ENCODE measurements at regions not wholly inside any gene's neighbourhood (a gene's known extent, or its start where the extent isn't known, plus 50 kb on each side); places are given as distances from the start of the nearest gene placed in this dataset.

- DNase-seq (ENCODE audit: low spot score), result no peak
Measured at GRCh38 chr5:58403822-58404433, 56.0 kb downstream of the PLK2 start.

GRCh38 chr5:58401701-58402100, 58.2 kb downstream of the PLK2 start:
- DNase-seq (ENCODE audit: low spot score), result no peak

GRCh38 chr5:58400737-58401136, 59.1 kb downstream of the PLK2 start:
- no peak for DNase-seq (ENCODE audit: low spot score)

GRCh38 chr5:58399951-58400350, 59.9 kb downstream of the PLK2 start:
- peak; percentile 26 for DNase-seq (ENCODE audit: low spot score)

- DNase-seq (ENCODE audit: low spot score), result no peak
Measured at GRCh38 chr5:58394339-58394738, 65.5 kb downstream of the PLK2 start.

GRCh38 chr5:58393716-58394115, 66.2 kb downstream of the PLK2 start:
- no peak for DNase-seq (ENCODE audit: low spot score)

GRCh38 chr5:58392496-58392895, 67.4 kb downstream of the PLK2 start:
- no peak for DNase-seq (ENCODE audit: low spot score)

GRCh38 chr5:58383448-58383847, 76.4 kb downstream of the PLK2 start:
- no peak for DNase-seq (ENCODE audit: low spot score)

GRCh38 chr5:58382131-58382534, 77.8 kb downstream of the PLK2 start:
- no peak for DNase-seq (ENCODE audit: low spot score)

GRCh38 chr5:58381566-58381965, 78.3 kb downstream of the PLK2 start:
- DNase-seq (ENCODE audit: low spot score), result no peak

GRCh38 chr5:58380655-58381054, 79.2 kb downstream of the PLK2 start:
- no peak for DNase-seq (ENCODE audit: low spot score)

- DNase-seq (ENCODE audit: low spot score), result no peak
Measured at GRCh38 chr5:58378613-58379390, 81.1 kb downstream of the PLK2 start.

GRCh38 chr5:58370606-58371005, 89.3 kb downstream of the PLK2 start:
- DNase-seq (ENCODE audit: low spot score), result no peak

- no peak for DNase-seq (ENCODE audit: low spot score)
Measured at GRCh38 chr5:58369513-58370190, 90.2 kb downstream of the PLK2 start.

GRCh38 chr5:58366461-58366860, 93.4 kb downstream of the PLK2 start:
- DNase-seq (ENCODE audit: low spot score), result no peak

- no peak for DNase-seq (ENCODE audit: low spot score)
Measured at GRCh38 chr5:58365791-58366190, 94.1 kb downstream of the PLK2 start.

GRCh38 chr5:58363461-58364249, 96.2 kb downstream of the PLK2 start:
- DNase-seq (ENCODE audit: low spot score), result no peak

GRCh38 chr5:58362135-58362534, 97.8 kb downstream of the PLK2 start:
- no peak for DNase-seq (ENCODE audit: low spot score)

GRCh38 chr5:58360794-58361193, 99.1 kb downstream of the PLK2 start:
- peak; percentile 26 for DNase-seq (ENCODE audit: low spot score)

GRCh38 chr5:58359981-58360380, 99.9 kb downstream of the PLK2 start:
- no peak for DNase-seq (ENCODE audit: low spot score)

- DNase-seq (ENCODE audit: low spot score), result no peak
Measured at GRCh38 chr5:58358501-58359178, 101.2 kb downstream of the PLK2 start.
